ENCODE measurements at regions not wholly inside any gene's neighbourhood (a gene's known extent, or its start where the extent isn't known, plus 50 kb on each side); places are given as distances from the start of the nearest gene placed in this dataset.

DNA sequence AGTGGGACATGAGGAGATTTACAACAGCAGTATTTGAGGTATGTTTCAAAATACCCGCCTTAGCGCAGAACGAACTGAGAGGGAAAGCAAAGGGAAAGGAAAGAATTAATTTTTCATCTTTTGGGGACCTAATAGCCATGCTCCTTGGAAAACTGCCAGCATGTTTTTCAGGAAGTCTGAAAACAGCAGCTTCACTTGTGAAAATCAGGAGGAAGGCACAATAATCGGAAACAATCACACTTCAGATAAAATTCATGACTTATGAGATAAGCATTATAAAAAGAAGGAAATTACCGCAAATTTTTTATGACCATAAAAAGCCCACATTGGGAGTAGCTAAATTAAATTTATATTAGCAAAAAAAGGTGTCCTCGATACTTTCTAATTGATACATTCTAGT lies 541.1 kb downstream of the HAO1 start:
- Mint-ChIP-seq H3K4me1 (no peaks in the 10 kb centered on the region), H3K27me3 (ENCODE audit: insufficient read depth) (no peaks in the 10 kb centered on the region), H3K36me3 (ENCODE audit: low read depth) (no peaks in the 10 kb centered on the region), H3K9me3 (no peaks in the 10 kb centered on the region), H3K4me3 (no peak overlapping the region), H3K27ac (no peak overlapping the region)
- H3K27ac ChIP-seq (ENCODE audit: low read depth, low read length): no peak overlapping the region
- no peak overlapping the region for H3K9ac ChIP-seq (ENCODE audit: extremely low read depth, low read length, poor library complexity, severe bottlenecking)
- no peaks in the 10 kb centered on the region for H3K36me3 ChIP-seq (ENCODE audit: control insufficient read depth, insufficient read depth, low read length)
- no peak overlapping the region for H3K4me3 ChIP-seq (ENCODE audit: low read length)
- no peaks in the 10 kb centered on the region for H3K4me1 ChIP-seq (ENCODE audit: control insufficient read depth, insufficient read depth, low read length)
- peaks cover 5% of the 10 kb centered on the region for H3K9me3 ChIP-seq (ENCODE audit: control insufficient read depth, low read length)
- H3K27me3 ChIP-seq (ENCODE audit: control insufficient read depth, insufficient read depth, low read length, poor library complexity, severe bottlenecking): no peaks in the 10 kb centered on the region
- WGBS, 2 experiments (ENCODE audit: insufficient coverage in 1 of 2, insufficient read length in 1 of 2): 92 to 96% methylated on average over 1 to 5 of the region's 6 CpGs
- DNase-seq: no peak
- TF ChIP-seq, protein P1, sequence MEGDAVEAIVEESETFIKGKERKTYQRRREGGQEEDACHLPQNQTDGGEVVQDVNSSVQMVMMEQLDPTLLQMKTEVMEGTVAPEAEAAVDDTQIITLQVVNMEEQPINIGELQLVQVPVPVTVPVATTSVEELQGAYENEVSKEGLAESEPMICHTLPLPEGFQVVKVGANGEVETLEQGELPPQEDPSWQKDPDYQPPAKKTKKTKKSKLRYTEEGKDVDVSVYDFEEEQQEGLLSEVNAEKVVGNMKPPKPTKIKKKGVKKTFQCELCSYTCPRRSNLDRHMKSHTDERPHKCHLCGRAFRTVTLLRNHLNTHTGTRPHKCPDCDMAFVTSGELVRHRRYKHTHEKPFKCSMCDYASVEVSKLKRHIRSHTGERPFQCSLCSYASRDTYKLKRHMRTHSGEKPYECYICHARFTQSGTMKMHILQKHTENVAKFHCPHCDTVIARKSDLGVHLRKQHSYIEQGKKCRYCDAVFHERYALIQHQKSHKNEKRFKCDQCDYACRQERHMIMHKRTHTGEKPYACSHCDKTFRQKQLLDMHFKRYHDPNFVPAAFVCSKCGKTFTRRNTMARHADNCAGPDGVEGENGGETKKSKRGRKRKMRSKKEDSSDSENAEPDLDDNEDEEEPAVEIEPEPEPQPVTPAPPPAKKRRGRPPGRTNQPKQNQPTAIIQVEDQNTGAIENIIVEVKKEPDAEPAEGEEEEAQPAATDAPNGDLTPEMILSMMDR (conservative IDR thresholded peaks at IDR 0.05): no peak

DNA sequence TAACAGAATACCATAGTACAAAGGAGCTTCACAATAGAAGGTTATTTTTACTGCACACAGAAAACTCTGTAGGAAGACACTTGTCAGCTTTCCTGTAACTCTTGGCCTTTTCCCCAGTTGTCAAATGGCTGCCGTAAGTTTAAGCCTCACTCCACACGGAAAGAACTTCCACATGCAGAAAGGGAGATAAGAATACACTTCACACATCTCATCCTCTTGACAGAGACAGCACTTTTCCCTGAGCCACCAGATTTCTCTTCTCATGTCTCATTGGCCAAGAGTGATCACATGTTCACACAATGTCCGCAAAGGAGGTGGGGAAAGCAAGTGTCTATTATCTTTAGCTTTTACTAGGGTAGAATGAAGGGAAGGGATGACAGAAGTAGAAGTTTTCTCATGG lies 540.7 kb downstream of the HAO1 start:
- Mint-ChIP-seq H3K27ac (no peak overlapping the region), H3K4me3 (no peak overlapping the region), H3K36me3 (ENCODE audit: low read depth) (no peaks in the 10 kb centered on the region), H3K9me3 (no peaks in the 10 kb centered on the region), H3K27me3 (ENCODE audit: insufficient read depth) (no peaks in the 10 kb centered on the region), H3K4me1 (no peaks in the 10 kb centered on the region)
- no peak overlapping the region for H3K4me3 ChIP-seq (ENCODE audit: low read length)
- 90 to 93% methylated on average over 2 to 3 of the region's 3 CpGs for WGBS, 2 experiments (ENCODE audit: insufficient coverage in 1 of 2, insufficient read length in 1 of 2)
- DNase-seq: no peak
- H3K36me3 ChIP-seq (ENCODE audit: control insufficient read depth, insufficient read depth, low read length): no peaks in the 10 kb centered on the region
- H3K9ac ChIP-seq (ENCODE audit: extremely low read depth, low read length, poor library complexity, severe bottlenecking): no peak overlapping the region
- no peaks in the 10 kb centered on the region for H3K4me1 ChIP-seq (ENCODE audit: control insufficient read depth, insufficient read depth, low read length)
- no peaks in the 10 kb centered on the region for H3K27me3 ChIP-seq (ENCODE audit: control insufficient read depth, insufficient read depth, low read length, poor library complexity, severe bottlenecking)
- no peak overlapping the region for H3K27ac ChIP-seq (ENCODE audit: low read depth, low read length)
- H3K9me3 ChIP-seq (ENCODE audit: control insufficient read depth, low read length): peaks cover 5% of the 10 kb centered on the region
- TF ChIP-seq, protein P1 (conservative IDR thresholded peaks at IDR 0.05): no peak

DNA sequence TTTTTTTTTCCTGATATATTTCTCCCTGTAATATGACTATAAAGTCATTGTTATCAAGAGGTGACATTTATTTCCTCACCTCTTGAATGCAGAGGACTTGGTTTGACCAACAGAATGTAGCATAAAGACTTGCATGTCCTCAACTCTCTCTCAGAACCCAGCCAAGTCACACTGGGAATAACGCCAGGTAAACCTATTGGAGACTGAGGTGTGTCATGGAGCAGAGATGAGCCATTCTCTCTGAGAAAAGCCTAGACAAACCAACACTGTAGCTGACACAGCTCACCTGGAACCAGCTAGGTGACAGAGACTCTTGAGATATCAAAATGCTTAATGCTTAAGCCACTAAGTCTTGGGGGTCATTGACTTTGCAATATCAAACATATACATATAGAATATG lies 533.6 kb downstream of the HAO1 start:
- no peak overlapping the region for H3K4me3 ChIP-seq (ENCODE audit: low read length)
- no peaks in the 10 kb centered on the region for H3K4me1 ChIP-seq (ENCODE audit: control insufficient read depth, insufficient read depth, low read length)
- H3K36me3 Mint-ChIP-seq (ENCODE audit: low read depth): no peaks in the 10 kb centered on the region
- no peak overlapping the region for H3K27ac Mint-ChIP-seq
- H3K36me3 ChIP-seq (ENCODE audit: control insufficient read depth, insufficient read depth, low read length): no peaks in the 10 kb centered on the region
- H3K9me3 ChIP-seq (ENCODE audit: control insufficient read depth, low read length): no peaks in the 10 kb centered on the region
- no peak overlapping the region for H3K27ac ChIP-seq (ENCODE audit: low read depth, low read length)
- no peak for DNase-seq
- TF ChIP-seq, protein P1 (conservative IDR thresholded peaks at IDR 0.05): no peak
- WGBS, 2 experiments (ENCODE audit: insufficient coverage in 1 of 2, insufficient read length in 1 of 2): 93 to 100% methylated on average over 1 of the region's 1 CpG
- no peaks in the 10 kb centered on the region for H3K4me1 Mint-ChIP-seq
- no peak overlapping the region for H3K9ac ChIP-seq (ENCODE audit: extremely low read depth, low read length, poor library complexity, severe bottlenecking)
- no peaks in the 10 kb centered on the region for H3K27me3 Mint-ChIP-seq (ENCODE audit: insufficient read depth)
- H3K27me3 ChIP-seq (ENCODE audit: control insufficient read depth, insufficient read depth, low read length, poor library complexity, severe bottlenecking): no peaks in the 10 kb centered on the region
- no peaks in the 10 kb centered on the region for H3K9me3 Mint-ChIP-seq
- H3K4me3 Mint-ChIP-seq: no peak overlapping the region

All from endodermal cell (in vitro differentiated cells).